RWPE1 (cell line): ENCODE measurements at regions not wholly inside any gene's neighbourhood (a gene's known extent, or its start where the extent isn't known, plus 50 kb on each side); places are given as distances from the start of the nearest gene placed in this dataset.

Experiments
- CTCF ChIA-PET: fragments of 350-600 bp; sonication (Branson Sonifier 250); formaldehyde crosslinking; extraction: SDS; loops from one replicate; lab custom pipeline; 2021; lab: Yijun Ruan, JAX
- POLR2A ChIA-PET: fragments of 400-600 bp; formaldehyde crosslinking; extraction: SDS; loops from one replicate; lab custom pipeline; 2020; ENCODE audit warnings: antibody characterized with exemption; ENCODE audit not compliant: low non-redundant PET; lab: Yijun Ruan, JAX
- DNase-seq: peaks from one replicate; pipeline ENCODE4 v3.0.0; 2012; ENCODE audit warnings: low spot score
- H3K27ac ChIP-seq: fragments of 450-650 bp; 2 replicates; pipeline ENCODE4 v1.5.1; 2017
- CTCF ChIP-seq: fragments of 450-650 bp; conservative IDR thresholded peaks from 2 replicates; pipeline ENCODE4 v1.5.1; 2017; ENCODE audit warnings: low read depth, mild to moderate bottlenecking

- H3K27ac ChIP-seq = no peak overlapping the region
- ChIA-PET POLR2A (no interaction called here), CTCF (no interaction called here)
- TF ChIP-seq CTCF = no peak
- no peak for DNase-seq
Measured at GRCh38 chrX:148363471-148364235, 136.8 kb upstream of the AFF2 start.

GRCh38 chrX:148365233-148365632 is 135.2 kb upstream of the AFF2 start:
- no peak for TF ChIP-seq CTCF
- DNase-seq = no peak
- ChIA-PET CTCF (no interaction called here), POLR2A (no interaction called here)
- no peak overlapping the region for H3K27ac ChIP-seq

GRCh38 chrX:148371291-148371690 is 129.1 kb upstream of the AFF2 start:
- H3K27ac ChIP-seq = no peak overlapping the region
- DNase-seq = no peak
- POLR2A ChIA-PET = no interaction called here
- CTCF ChIA-PET = interaction anchor here (0.7 kb wide), 1 partner anchor 30 kb away, joined by 3 read pairs; no protein-coding TSS in a partner anchor
- TF ChIP-seq CTCF = no peak

GRCh38 chrX:148372925-148373324 is 127.5 kb upstream of the AFF2 start:
- no peak for DNase-seq
- POLR2A ChIA-PET = no interaction called here
- CTCF ChIA-PET = interaction anchor here (0.7 kb wide), 1 partner anchor 42 kb away, joined by 3 read pairs; no protein-coding TSS in a partner anchor
- no peak overlapping the region for H3K27ac ChIP-seq
- TF ChIP-seq CTCF = no peak

- CTCF ChIA-PET = no interaction called here
- no peak overlapping the region for H3K27ac ChIP-seq
- no peak for TF ChIP-seq CTCF
- DNase-seq = no peak
- POLR2A ChIA-PET = no interaction called here
Measured at GRCh38 chrX:148376342-148376741, 124.1 kb upstream of the AFF2 start.

GRCh38 chrX:148380107-148380506 is 120.3 kb upstream of the AFF2 start:
- POLR2A ChIA-PET = no interaction called here
- no peak for TF ChIP-seq CTCF
- no peak overlapping the region for H3K27ac ChIP-seq
- DNase-seq = no peak
- CTCF ChIA-PET = no interaction called here
